SU-DHL-6 (cell line): ENCODE measurements at regions not wholly inside any gene's neighbourhood (a gene's known extent, or its start where the extent isn't known, plus 50 kb on each side); places are given as distances from the start of the nearest gene placed in this dataset.

Experiments
- EZH2phosphoT487 ChIP-seq: fragments of 200-600 bp; sonication (generic), shearing (Covaris generic); conservative IDR thresholded peaks from 2 replicates; pipeline ENCODE4 v1.6.1; 2018; ENCODE audit warnings: mild to moderate bottlenecking, antibody characterized with exemption, low read length, moderate library complexity, mixed read lengths
- TF ChIP-seq, protein P1 (sequence below): fragments of 200-600 bp; sonication (generic); IDR thresholded peaks from one replicate; pipeline ENCODE4 v1.5.1; 2017; ENCODE audit warnings: antibody characterized with exemption, mild to moderate bottlenecking, low read length, moderate library complexity; ENCODE audit not compliant: insufficient read depth, poor library complexity, severe bottlenecking

DNA sequence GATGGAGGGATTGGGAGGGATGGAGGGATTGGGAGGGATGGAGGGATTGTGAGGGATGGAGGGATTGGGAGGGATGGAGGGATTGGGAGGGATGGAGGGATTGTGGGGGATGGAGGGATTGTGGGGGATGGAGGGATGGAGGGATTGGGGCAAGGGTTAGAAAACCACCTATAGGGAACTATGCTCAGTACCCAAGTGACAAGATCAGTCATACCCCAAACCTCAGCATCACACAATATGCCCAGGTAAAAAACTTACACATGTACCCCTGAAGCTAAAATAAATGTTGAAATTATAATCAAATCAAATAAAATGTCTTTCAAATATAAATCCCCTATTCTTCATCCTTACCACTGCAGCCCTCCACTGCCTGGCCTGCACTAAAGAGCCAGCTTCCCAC is 72.8 kb upstream of the HNRNPU start:
- TF ChIP-seq, protein P1, sequence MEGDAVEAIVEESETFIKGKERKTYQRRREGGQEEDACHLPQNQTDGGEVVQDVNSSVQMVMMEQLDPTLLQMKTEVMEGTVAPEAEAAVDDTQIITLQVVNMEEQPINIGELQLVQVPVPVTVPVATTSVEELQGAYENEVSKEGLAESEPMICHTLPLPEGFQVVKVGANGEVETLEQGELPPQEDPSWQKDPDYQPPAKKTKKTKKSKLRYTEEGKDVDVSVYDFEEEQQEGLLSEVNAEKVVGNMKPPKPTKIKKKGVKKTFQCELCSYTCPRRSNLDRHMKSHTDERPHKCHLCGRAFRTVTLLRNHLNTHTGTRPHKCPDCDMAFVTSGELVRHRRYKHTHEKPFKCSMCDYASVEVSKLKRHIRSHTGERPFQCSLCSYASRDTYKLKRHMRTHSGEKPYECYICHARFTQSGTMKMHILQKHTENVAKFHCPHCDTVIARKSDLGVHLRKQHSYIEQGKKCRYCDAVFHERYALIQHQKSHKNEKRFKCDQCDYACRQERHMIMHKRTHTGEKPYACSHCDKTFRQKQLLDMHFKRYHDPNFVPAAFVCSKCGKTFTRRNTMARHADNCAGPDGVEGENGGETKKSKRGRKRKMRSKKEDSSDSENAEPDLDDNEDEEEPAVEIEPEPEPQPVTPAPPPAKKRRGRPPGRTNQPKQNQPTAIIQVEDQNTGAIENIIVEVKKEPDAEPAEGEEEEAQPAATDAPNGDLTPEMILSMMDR, result no peak
- TF ChIP-seq EZH2phosphoT487, result no peak
